ENCODE measurements at regions not wholly inside any gene's neighbourhood (a gene's known extent, or its start where the extent isn't known, plus 50 kb on each side); places are given as distances from the start of the nearest gene placed in this dataset.
"Not testable (repeated sequence)": the region's sequence is repeated elsewhere in the genome, so short reads cannot be mapped to it uniquely, and the experiment has no call there.

DNA sequence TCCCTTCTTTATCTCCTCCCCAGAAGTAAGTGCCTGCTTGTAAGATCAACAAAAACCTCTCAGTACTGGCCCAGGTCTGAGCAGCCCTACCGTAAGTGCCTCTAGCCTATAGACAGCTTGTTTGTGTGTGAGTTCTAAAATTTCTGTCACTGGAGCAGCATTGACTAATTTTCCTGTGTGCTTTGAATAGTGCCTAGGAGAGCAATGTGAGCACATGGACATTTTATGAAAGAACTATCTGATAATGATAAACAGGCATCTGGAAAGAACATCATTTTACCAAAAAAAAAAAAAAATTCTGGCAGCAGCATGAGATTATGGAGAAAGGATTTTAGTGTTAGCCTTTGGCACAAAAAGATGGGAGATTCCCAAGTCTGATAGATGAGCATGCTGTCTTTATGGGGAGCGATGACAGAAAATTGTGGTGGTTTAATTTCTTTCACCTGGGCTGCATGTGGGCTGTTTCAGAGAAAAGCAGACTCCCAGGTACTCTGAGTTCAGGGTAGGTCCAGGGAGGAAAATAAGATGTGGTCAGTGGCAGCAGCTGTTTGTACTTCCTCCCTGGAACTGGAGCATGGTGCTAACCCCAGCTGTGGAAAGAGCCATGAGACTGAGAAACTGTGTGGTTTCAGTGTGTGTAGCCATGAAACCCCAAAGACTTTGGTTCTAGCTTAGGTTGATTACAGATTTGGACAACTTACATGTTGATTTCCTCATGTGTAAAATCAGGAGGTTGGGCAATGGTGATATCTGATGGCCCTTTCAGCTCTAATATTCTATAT, 419.9 kb downstream of the NTRK2 start:
- Histone ChIP-seq H2AK5ac (ENCODE audit: low read length) (no peak overlapping the region), H3K9ac (ENCODE audit: low read length) (no peak overlapping the region), H4K5ac (ENCODE audit: low read length) (no peak overlapping the region), H3K4me3 (ENCODE audit: low read length) (no peak overlapping the region), H4K8ac (ENCODE audit: low read depth, low read length) (no peak overlapping the region), H3K27me3 (ENCODE audit: insufficient read depth, low read length, poor library complexity) (no peaks in the 10 kb centered on the region), H3K4ac (ENCODE audit: low read depth, low read length) (no peak overlapping the region), H2BK5ac (ENCODE audit: low read length) (no peak overlapping the region), H3K23ac (ENCODE audit: low read length) (no peak overlapping the region), H3K27ac (ENCODE audit: low read depth, low read length) (no peak overlapping the region), H3K4me1 (ENCODE audit: control insufficient read depth, low read depth, low read length) (no peaks in the 10 kb centered on the region), H3K79me2 (ENCODE audit: control insufficient read depth, insufficient read depth, low read length) (no peaks in the 10 kb centered on the region), H2BK15ac (replicated peaks; ENCODE audit: low read depth) (no peak overlapping the region), H2BK120ac (ENCODE audit: low read depth, low read length) (no peak overlapping the region), H3K56ac (ENCODE audit: low read length) (no peak overlapping the region), H3K4me2 (ENCODE audit: low read length) (no peak overlapping the region), H3K18ac (ENCODE audit: low read length) (no peak overlapping the region), H3K36me3 (ENCODE audit: control insufficient read depth, insufficient read depth, low read length) (no peaks in the 10 kb centered on the region), H3K79me1 (ENCODE audit: low read length) (no peaks in the 10 kb centered on the region)
- DNase-seq = no peak
- WGBS (ENCODE audit: extremely low coverage, insufficient coverage, low lambda C conversion rate) = no CpG with 5 or more reads among the region's 2 CpGs

DNA sequence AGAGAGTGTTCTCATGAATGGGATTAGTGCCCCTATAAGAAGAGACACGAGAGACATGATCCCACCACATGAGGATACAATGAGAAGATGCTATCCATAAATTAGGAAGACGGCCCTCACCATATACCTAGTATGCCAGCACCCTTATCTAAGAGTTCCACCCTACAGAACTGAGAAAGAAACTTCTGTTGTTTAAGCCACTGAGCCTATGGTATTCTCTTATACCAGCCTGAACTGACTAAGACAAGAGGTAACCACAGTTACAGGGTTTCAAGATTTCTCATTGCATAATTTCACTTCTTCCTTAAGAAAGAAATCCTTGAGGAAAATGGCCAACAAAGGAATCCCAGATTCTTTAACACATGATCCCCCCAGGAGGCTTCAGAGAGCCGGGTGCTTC, 412.4 kb downstream of the NTRK2 start:
- Histone ChIP-seq H3K4me2 (ENCODE audit: low read length) (no peak overlapping the region), H3K27me3 (ENCODE audit: insufficient read depth, low read length, poor library complexity) (no peaks in the 10 kb centered on the region), H3K79me1 (ENCODE audit: low read length) (no peaks in the 10 kb centered on the region), H3K4me1 (ENCODE audit: control insufficient read depth, low read depth, low read length) (no peaks in the 10 kb centered on the region), H4K5ac (ENCODE audit: low read length) (no peak overlapping the region), H3K23ac (ENCODE audit: low read length) (no peak overlapping the region), H3K36me3 (ENCODE audit: control insufficient read depth, insufficient read depth, low read length) (no peaks in the 10 kb centered on the region), H3K56ac (ENCODE audit: low read length) (no peak overlapping the region), H3K9ac (ENCODE audit: low read length) (no peak overlapping the region), H2BK15ac (replicated peaks; ENCODE audit: low read depth) (no peak overlapping the region), H3K4ac (ENCODE audit: low read depth, low read length) (no peak overlapping the region), H2BK5ac (ENCODE audit: low read length) (no peak overlapping the region), H3K18ac (ENCODE audit: low read length) (no peak overlapping the region), H4K8ac (ENCODE audit: low read depth, low read length) (no peak overlapping the region), H3K27ac (ENCODE audit: low read depth, low read length) (no peak overlapping the region), H3K79me2 (ENCODE audit: control insufficient read depth, insufficient read depth, low read length) (no peaks in the 10 kb centered on the region), H3K4me3 (ENCODE audit: low read length) (no peak overlapping the region), H2BK120ac (ENCODE audit: low read depth, low read length) (no peak overlapping the region), H2AK5ac (ENCODE audit: low read length) (no peak overlapping the region)
- DNase-seq = no peak
- WGBS (ENCODE audit: extremely low coverage, insufficient coverage, low lambda C conversion rate) = no CpG with 5 or more reads among the region's 3 CpGs

DNA sequence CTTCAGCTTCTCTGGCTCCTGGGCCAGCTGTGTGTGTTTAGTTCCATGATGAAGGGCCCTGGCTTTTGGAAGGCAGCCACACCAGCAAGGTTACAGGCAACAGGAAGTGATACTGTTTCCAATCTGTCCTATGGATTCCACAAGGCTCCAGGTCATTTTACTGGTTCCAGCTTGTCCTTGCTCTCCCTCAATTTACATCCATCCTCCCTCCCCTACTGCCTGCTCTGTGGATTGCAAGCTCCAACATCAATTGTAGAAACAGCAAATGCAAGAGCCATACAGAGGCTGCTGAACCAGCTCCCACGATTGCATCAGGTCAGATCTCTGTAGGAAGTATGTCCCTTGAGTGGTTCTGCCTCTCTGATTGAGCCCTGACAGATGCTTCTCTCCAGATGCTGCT, 409.8 kb downstream of the NTRK2 start:
- H3K36me3 ChIP-seq (ENCODE audit: control insufficient read depth, insufficient read depth, low read length) = no peaks in the 10 kb centered on the region
- H3K27me3 ChIP-seq (ENCODE audit: insufficient read depth, low read length, poor library complexity) = no peaks in the 10 kb centered on the region
- no peak overlapping the region for H3K18ac ChIP-seq (ENCODE audit: low read length)
- H3K4ac ChIP-seq (ENCODE audit: low read depth, low read length) = no peak overlapping the region
- no peak overlapping the region for H4K5ac ChIP-seq (ENCODE audit: low read length)
- H3K56ac ChIP-seq (ENCODE audit: low read length) = no peak overlapping the region
- peak; percentile 52 for DNase-seq
- H3K27ac ChIP-seq (ENCODE audit: low read depth, low read length) = no peak overlapping the region
- no CpG with 5 or more reads among the region's 1 CpG for WGBS (ENCODE audit: extremely low coverage, insufficient coverage, low lambda C conversion rate)
- no peaks in the 10 kb centered on the region for H3K79me1 ChIP-seq (ENCODE audit: low read length)
- no peak overlapping the region for H2AK5ac ChIP-seq (ENCODE audit: low read length)
- no peak overlapping the region for H3K4me3 ChIP-seq (ENCODE audit: low read length)
- H2BK120ac ChIP-seq (ENCODE audit: low read depth, low read length) = no peak overlapping the region
- H3K79me2 ChIP-seq (ENCODE audit: control insufficient read depth, insufficient read depth, low read length) = no peaks in the 10 kb centered on the region
- H3K4me1 ChIP-seq (ENCODE audit: control insufficient read depth, low read depth, low read length) = no peaks in the 10 kb centered on the region
- H3K4me2 ChIP-seq (ENCODE audit: low read length) = no peak overlapping the region
- no peak overlapping the region for H2BK5ac ChIP-seq (ENCODE audit: low read length)
- no peak overlapping the region for H3K9ac ChIP-seq (ENCODE audit: low read length)
- no peak overlapping the region for H3K23ac ChIP-seq (ENCODE audit: low read length)
- H2BK15ac ChIP-seq (replicated peaks; ENCODE audit: low read depth) = no peak overlapping the region
- H4K8ac ChIP-seq (ENCODE audit: low read depth, low read length) = no peak overlapping the region

DNA sequence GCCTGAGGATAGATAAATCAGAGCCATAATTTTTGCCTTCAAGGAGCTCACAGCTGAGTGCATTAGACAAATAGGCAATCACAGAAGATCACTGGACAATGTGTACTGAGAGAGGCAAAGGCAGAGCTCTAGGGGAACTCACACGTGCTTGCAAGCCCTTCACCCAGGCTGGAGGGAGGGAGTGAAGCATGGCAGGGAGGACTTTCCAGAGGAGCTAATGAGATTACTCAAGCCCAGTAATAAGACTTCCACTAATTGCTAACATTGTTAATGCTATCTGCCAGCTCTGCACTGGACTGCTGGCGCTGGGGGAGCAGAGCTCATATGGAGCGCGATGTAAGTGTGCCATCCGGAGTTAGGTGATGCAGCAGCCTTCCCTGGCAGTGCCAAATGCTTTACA, 408.4 kb downstream of the NTRK2 start:
- Histone ChIP-seq H3K23ac (ENCODE audit: low read length) (no peak overlapping the region), H2AK5ac (ENCODE audit: low read length) (no peak overlapping the region), H3K4me1 (ENCODE audit: control insufficient read depth, low read depth, low read length) (no peaks in the 10 kb centered on the region), H3K79me1 (ENCODE audit: low read length) (no peaks in the 10 kb centered on the region), H3K27ac (ENCODE audit: low read depth, low read length) (no peak overlapping the region), H3K4ac (ENCODE audit: low read depth, low read length) (no peak overlapping the region), H3K4me3 (ENCODE audit: low read length) (no peak overlapping the region), H2BK5ac (ENCODE audit: low read length) (no peak overlapping the region), H3K79me2 (ENCODE audit: control insufficient read depth, insufficient read depth, low read length) (no peaks in the 10 kb centered on the region), H3K4me2 (ENCODE audit: low read length) (no peak overlapping the region), H3K36me3 (ENCODE audit: control insufficient read depth, insufficient read depth, low read length) (no peaks in the 10 kb centered on the region), H3K27me3 (ENCODE audit: insufficient read depth, low read length, poor library complexity) (no peaks in the 10 kb centered on the region), H3K9ac (ENCODE audit: low read length) (no peak overlapping the region), H2BK15ac (replicated peaks; ENCODE audit: low read depth) (no peak overlapping the region), H4K8ac (ENCODE audit: low read depth, low read length) (no peak overlapping the region), H3K56ac (ENCODE audit: low read length) (no peak overlapping the region), H3K18ac (ENCODE audit: low read length) (no peak overlapping the region), H4K5ac (ENCODE audit: low read length) (no peak overlapping the region), H2BK120ac (ENCODE audit: low read depth, low read length) (no peak overlapping the region)
- no peak for DNase-seq
- no CpG with 5 or more reads among the region's 5 CpGs for WGBS (ENCODE audit: extremely low coverage, insufficient coverage, low lambda C conversion rate)

DNA sequence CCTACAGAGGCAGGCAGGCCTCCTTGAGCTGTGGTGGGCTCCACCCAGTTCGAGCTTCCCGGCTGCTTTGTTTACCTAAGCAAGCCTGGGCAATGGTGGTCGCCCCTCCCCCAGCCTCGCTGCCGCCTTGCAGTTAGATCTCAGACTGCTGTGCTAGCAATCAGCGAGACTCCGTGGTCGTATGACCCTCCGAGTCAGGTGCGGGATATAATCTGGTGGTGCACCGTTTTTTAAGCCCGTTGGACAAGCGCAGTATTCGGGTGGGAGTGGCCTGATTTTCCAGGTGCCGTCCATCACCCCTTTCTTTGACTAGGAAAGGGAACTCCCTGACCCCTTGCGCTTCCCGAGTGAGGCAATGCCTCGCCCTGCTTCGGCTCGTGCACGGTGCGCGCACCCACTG, 407.6 kb downstream of the NTRK2 start:
- not testable (repeated sequence) for H4K8ac ChIP-seq (ENCODE audit: low read depth, low read length); H3K23ac ChIP-seq (ENCODE audit: low read length); H2BK120ac ChIP-seq (ENCODE audit: low read depth, low read length); H3K4me2 ChIP-seq (ENCODE audit: low read length); H3K36me3 ChIP-seq (ENCODE audit: control insufficient read depth, insufficient read depth, low read length); H3K56ac ChIP-seq (ENCODE audit: low read length); H3K18ac ChIP-seq (ENCODE audit: low read length); H4K5ac ChIP-seq (ENCODE audit: low read length); H3K4me3 ChIP-seq (ENCODE audit: low read length); H3K79me1 ChIP-seq (ENCODE audit: low read length); H2AK5ac ChIP-seq (ENCODE audit: low read length); H3K27me3 ChIP-seq (ENCODE audit: insufficient read depth, low read length, poor library complexity); H3K9ac ChIP-seq (ENCODE audit: low read length); H2BK5ac ChIP-seq (ENCODE audit: low read length); DNase-seq; H2BK15ac ChIP-seq (replicated peaks; ENCODE audit: low read depth); H3K4ac ChIP-seq (ENCODE audit: low read depth, low read length); H3K4me1 ChIP-seq (ENCODE audit: control insufficient read depth, low read depth, low read length); H3K79me2 ChIP-seq (ENCODE audit: control insufficient read depth, insufficient read depth, low read length); H3K27ac ChIP-seq (ENCODE audit: low read depth, low read length)
- WGBS (ENCODE audit: extremely low coverage, insufficient coverage, low lambda C conversion rate) = no CpG with 5 or more reads among the region's 23 CpGs
